ENCODE measurements at regions not wholly inside any gene's neighbourhood (a gene's known extent, or its start where the extent isn't known, plus 50 kb on each side); places are given as distances from the start of the nearest gene placed in this dataset.

- Histone ChIP-seq H3K4me3 (ENCODE audit: low read length) (no peak overlapping the region), H3K9me3 (ENCODE audit: control insufficient read depth, low read length) (no peaks in the 10 kb centered on the region), H3K27ac (ENCODE audit: low read length) (no peak overlapping the region), H3K27me3 (ENCODE audit: control insufficient read depth, insufficient read depth) (no peaks in the 10 kb centered on the region), H3K4me1 (ENCODE audit: control insufficient read depth, insufficient read depth, low read length) (no peaks in the 10 kb centered on the region)
- DNase-seq (no peak), ATAC-seq (no peak)
- WGBS, result 91% methylated on average over 13 of the region's 13 CpGs
- intact Hi-C loops (cut with DNase I), result no loop called here
Measured at GRCh38 chr4:135372131-135372530, 1170.5 kb upstream of the PABPC4L start.

GRCh38 chr4:135371137-135371536, 1169.5 kb upstream of the PABPC4L start:
- intact Hi-C loops (cut with DNase I), result no loop called here
- H3K4me1 ChIP-seq (ENCODE audit: control insufficient read depth, insufficient read depth, low read length), result no peaks in the 10 kb centered on the region
- H3K27ac ChIP-seq (ENCODE audit: low read length), result no peak overlapping the region
- ATAC-seq (no peak), DNase-seq (peak in 1 of 3 donors; percentile 18)
- WGBS, result 75% methylated on average over 4 of the region's 4 CpGs
- H3K9me3 ChIP-seq (ENCODE audit: control insufficient read depth, low read length), result no peaks in the 10 kb centered on the region
- no peaks in the 10 kb centered on the region for H3K27me3 ChIP-seq (ENCODE audit: control insufficient read depth, insufficient read depth)
- H3K4me3 ChIP-seq (ENCODE audit: low read length), result no peak overlapping the region

- Histone ChIP-seq H3K4me3 (ENCODE audit: low read length) (no peak overlapping the region), H3K4me1 (ENCODE audit: control insufficient read depth, insufficient read depth, low read length) (no peaks in the 10 kb centered on the region), H3K27ac (ENCODE audit: low read length) (no peak overlapping the region), H3K9me3 (ENCODE audit: control insufficient read depth, low read length) (no peaks in the 10 kb centered on the region), H3K27me3 (ENCODE audit: control insufficient read depth, insufficient read depth) (no peaks in the 10 kb centered on the region)
- WGBS, result 43% methylated on average over 3 of the region's 3 CpGs
- ATAC-seq (no peak), DNase-seq (no peak)
- intact Hi-C loops (cut with DNase I), result no loop called here
Measured at GRCh38 chr4:135368831-135369230, 1167.2 kb upstream of the PABPC4L start.

GRCh38 chr4:135365065-135365464, 1163.5 kb upstream of the PABPC4L start:
- ATAC-seq (no peak), DNase-seq (no peak)
- H3K4me1 ChIP-seq (ENCODE audit: control insufficient read depth, insufficient read depth, low read length), result no peaks in the 10 kb centered on the region
- H3K4me3 ChIP-seq (ENCODE audit: low read length), result no peak overlapping the region
- intact Hi-C loops (cut with DNase I), result no loop called here
- H3K9me3 ChIP-seq (ENCODE audit: control insufficient read depth, low read length), result no peaks in the 10 kb centered on the region
- H3K27me3 ChIP-seq (ENCODE audit: control insufficient read depth, insufficient read depth), result no peaks in the 10 kb centered on the region
- WGBS, result 57% methylated on average over 1 of the region's 1 CpG
- no peak overlapping the region for H3K27ac ChIP-seq (ENCODE audit: low read length)

- WGBS, result 51% methylated on average over 1 of the region's 1 CpG
- DNase-seq (no peak), ATAC-seq (no peak)
- H3K4me3 ChIP-seq (ENCODE audit: low read length), result no peak overlapping the region
- intact Hi-C loops (cut with DNase I), result no loop called here
- H3K27me3 ChIP-seq (ENCODE audit: control insufficient read depth, insufficient read depth), result no peaks in the 10 kb centered on the region
- no peaks in the 10 kb centered on the region for H3K9me3 ChIP-seq (ENCODE audit: control insufficient read depth, low read length)
- no peaks in the 10 kb centered on the region for H3K4me1 ChIP-seq (ENCODE audit: control insufficient read depth, insufficient read depth, low read length)
- no peak overlapping the region for H3K27ac ChIP-seq (ENCODE audit: low read length)
Measured at GRCh38 chr4:135359128-135359527, 1157.5 kb upstream of the PABPC4L start.

GRCh38 chr4:135357091-135357490, 1155.5 kb upstream of the PABPC4L start:
- 50% methylated on average over 1 of the region's 1 CpG for WGBS
- no peaks in the 10 kb centered on the region for H3K4me1 ChIP-seq (ENCODE audit: control insufficient read depth, insufficient read depth, low read length)
- H3K4me3 ChIP-seq (ENCODE audit: low read length), result no peak overlapping the region
- ATAC-seq, result no peak
- no peak overlapping the region for H3K27ac ChIP-seq (ENCODE audit: low read length)
- no peaks in the 10 kb centered on the region for H3K9me3 ChIP-seq (ENCODE audit: control insufficient read depth, low read length)
- no peak for DNase-seq
- intact Hi-C loops (cut with DNase I), result no loop called here
- H3K27me3 ChIP-seq (ENCODE audit: control insufficient read depth, insufficient read depth), result no peaks in the 10 kb centered on the region

- H3K4me1 ChIP-seq (ENCODE audit: control insufficient read depth, insufficient read depth, low read length), result no peaks in the 10 kb centered on the region
Measured at GRCh38 chr4:135354876-135355275, 1153.3 kb upstream of the PABPC4L start.

GRCh38 chr4:135353008-135353407, 1151.4 kb upstream of the PABPC4L start:
- 77% methylated on average over 3 of the region's 3 CpGs for WGBS
- no peaks in the 10 kb centered on the region for H3K4me1 ChIP-seq (ENCODE audit: control insufficient read depth, insufficient read depth, low read length)
- DNase-seq, result no peak
- H3K4me3 ChIP-seq (ENCODE audit: low read length), result no peak overlapping the region
- no peaks in the 10 kb centered on the region for H3K9me3 ChIP-seq (ENCODE audit: control insufficient read depth, low read length)
- intact Hi-C loops (cut with DNase I), result no loop called here
- H3K27me3 ChIP-seq (ENCODE audit: control insufficient read depth, insufficient read depth), result no peaks in the 10 kb centered on the region
- no peak for ATAC-seq
- no peak overlapping the region for H3K27ac ChIP-seq (ENCODE audit: low read length)

More at GRCh38 chr4:135354876-135355275, 1153.3 kb upstream of the PABPC4L start:
- Histone ChIP-seq H3K27ac (ENCODE audit: low read length) (no peak overlapping the region), H3K9me3 (ENCODE audit: control insufficient read depth, low read length) (no peaks in the 10 kb centered on the region), H3K4me3 (ENCODE audit: low read length) (no peak overlapping the region), H3K27me3 (ENCODE audit: control insufficient read depth, insufficient read depth) (no peaks in the 10 kb centered on the region)
- DNase-seq (no peak), ATAC-seq (no peak)
- intact Hi-C loops (cut with DNase I), result no loop called here
- 69% methylated on average over 1 of the region's 1 CpG for WGBS

- Histone ChIP-seq H3K27me3 (ENCODE audit: control insufficient read depth, insufficient read depth) (no peaks in the 10 kb centered on the region), H3K4me3 (ENCODE audit: low read length) (no peak overlapping the region), H3K9me3 (ENCODE audit: control insufficient read depth, low read length) (no peaks in the 10 kb centered on the region), H3K27ac (ENCODE audit: low read length) (no peak overlapping the region), H3K4me1 (ENCODE audit: control insufficient read depth, insufficient read depth, low read length) (no peaks in the 10 kb centered on the region)
- intact Hi-C loops (cut with DNase I), result no loop called here
- 80% methylated on average over 2 of the region's 2 CpGs for WGBS
- no peak for ATAC-seq
- no peak for DNase-seq
Measured at GRCh38 chr4:135344492-135344891, 1142.9 kb upstream of the PABPC4L start.

GRCh38 chr4:135338181-135338580, 1136.6 kb upstream of the PABPC4L start:
- no peak for ATAC-seq
- DNase-seq, result no peak
- Histone ChIP-seq H3K9me3 (ENCODE audit: control insufficient read depth, low read length) (no peaks in the 10 kb centered on the region), H3K27me3 (ENCODE audit: control insufficient read depth, insufficient read depth) (no peaks in the 10 kb centered on the region), H3K27ac (ENCODE audit: low read length) (no peak overlapping the region), H3K4me3 (ENCODE audit: low read length) (no peak overlapping the region), H3K4me1 (ENCODE audit: control insufficient read depth, insufficient read depth, low read length) (no peaks in the 10 kb centered on the region)
- intact Hi-C loops (cut with DNase I), result no loop called here

- Histone ChIP-seq H3K4me3 (ENCODE audit: low read length) (no peak overlapping the region), H3K9me3 (ENCODE audit: control insufficient read depth, low read length) (no peaks in the 10 kb centered on the region), H3K4me1 (ENCODE audit: control insufficient read depth, insufficient read depth, low read length) (no peaks in the 10 kb centered on the region), H3K27ac (ENCODE audit: low read length) (no peak overlapping the region), H3K27me3 (ENCODE audit: control insufficient read depth, insufficient read depth) (no peaks in the 10 kb centered on the region)
- no peak for DNase-seq
- intact Hi-C loops (cut with DNase I), result no loop called here
- 26% methylated on average over 2 of the region's 2 CpGs for WGBS
- no peak for ATAC-seq
Measured at GRCh38 chr4:135325264-135325663, 1123.7 kb upstream of the PABPC4L start.

GRCh38 chr4:135319685-135320084, 1118.1 kb upstream of the PABPC4L start:
- Histone ChIP-seq H3K27ac (ENCODE audit: low read length) (no peak overlapping the region), H3K4me3 (ENCODE audit: low read length) (no peak overlapping the region), H3K27me3 (ENCODE audit: control insufficient read depth, insufficient read depth) (no peaks in the 10 kb centered on the region), H3K4me1 (ENCODE audit: control insufficient read depth, insufficient read depth, low read length) (no peaks in the 10 kb centered on the region), H3K9me3 (ENCODE audit: control insufficient read depth, low read length) (no peaks in the 10 kb centered on the region)
- no peak for ATAC-seq
- intact Hi-C loops (cut with DNase I), result no loop called here
- DNase-seq, result no peak
- WGBS, result 84% methylated on average over 2 of the region's 2 CpGs

All from right cardiac atrium (tissue), 5 donors.